PC-3 (cell line): ENCODE measurements at regions not wholly inside any gene's neighbourhood (a gene's known extent, or its start where the extent isn't known, plus 50 kb on each side); places are given as distances from the start of the nearest gene placed in this dataset.

Experiments
- ATAC-seq: fragments of 200-7000 bp; cut with Tn5 transposase; 2 replicates; pipeline ENCODE4 v1.9.1; 2020; ENCODE audit warnings: mild to moderate bottlenecking, moderate library complexity
- BruUV-seq: library from RNA; stranded (reverse); fragments of 400-500 nt; replicated peaks from 2 replicates; lab custom pipeline; 2021; lab: Mats Ljungman, UMichigan
- CTCF ChIA-PET: fragments of 300-600 bp; sonication (Branson Sonifier 250); formaldehyde crosslinking; loops from one replicate; lab custom pipeline; 2022; ENCODE audit warnings: antibody characterized with exemption; lab: Charles Lee
- POLR2A ChIA-PET: fragments of 300-600 bp; sonication (Branson Sonifier 250); formaldehyde crosslinking; loops from one replicate; lab custom pipeline; 2022; ENCODE audit warnings: antibody characterized with exemption; ENCODE audit not compliant: unreplicated experiment; lab: Charles Lee
- DNase-seq: peaks from one replicate; pipeline ENCODE4 v3.0.0-alpha.2; 2015
- H2AFZ ChIP-seq: fragments of 300-600 bp; sonication (generic); 2 replicates; pipeline ENCODE4 v1.6.0; 2016; ENCODE audit warnings: antibody characterized with exemption, low read length
- H3F3A ChIP-seq: fragments of 300-600 bp; sonication (generic); one replicate; pipeline ENCODE4 v1.6.0; 2017; ENCODE audit warnings: antibody characterized with exemption, low read length, control low read depth, mild to moderate bottlenecking; ENCODE audit not compliant: unreplicated experiment
- H3K27ac ChIP-seq: fragments of 300-600 bp; sonication (generic); 2 replicates; pipeline ENCODE4 v1.5.1; 2016; ENCODE audit warnings: mild to moderate bottlenecking, low read length
- H3K27me3 ChIP-seq: fragments of 300-600 bp; sonication (generic); 2 replicates; pipeline ENCODE4 v1.6.1; 2016; ENCODE audit warnings: low read length, mixed read lengths
- H3K36me3 ChIP-seq: fragments of 300-600 bp; sonication (generic); 2 replicates; pipeline ENCODE4 v1.6.1; 2016; ENCODE audit warnings: low read depth, mixed run types, low read length, mixed read lengths
- H3K4me1 ChIP-seq: fragments of 300-600 bp; sonication (generic); 2 replicates; pipeline ENCODE4 v1.5.1; 2016; ENCODE audit warnings: low read length; ENCODE audit not compliant: insufficient read depth
- H3K4me2 ChIP-seq: fragments of 300-600 bp; sonication (generic); 2 replicates; pipeline ENCODE4 v1.6.0; 2016; ENCODE audit warnings: low read length
- H3K4me3 ChIP-seq: fragments of 300-600 bp; sonication (generic); 2 replicates; pipeline ENCODE4 v1.5.1; 2016; ENCODE audit warnings: mild to moderate bottlenecking, low read length, mixed read lengths
- H3K79me2 ChIP-seq: fragments of 300-600 bp; sonication (generic); 2 replicates; pipeline ENCODE4 v1.6.1; 2017; ENCODE audit warnings: low read length, mixed read lengths
- H3K9ac ChIP-seq: fragments of 300-600 bp; sonication (generic); 2 replicates; pipeline ENCODE4 v1.6.0; 2016; ENCODE audit warnings: mild to moderate bottlenecking, low read length
- H3K9me2 ChIP-seq: fragments of 300-600 bp; sonication (generic); replicated peaks from 2 replicates; pipeline ENCODE4 v1.6.1; 2016; ENCODE audit warnings: mixed run types, low read length, mixed read lengths
- H3K9me3 ChIP-seq: fragments of 300-600 bp; sonication (generic); 2 replicates; pipeline ENCODE4 v1.6.1; 2016; ENCODE audit warnings: low read length, mixed read lengths
- H4K20me1 ChIP-seq: fragments of 300-600 bp; sonication (generic); 2 replicates; pipeline ENCODE4 v1.6.1; 2016; ENCODE audit warnings: low read length, mixed read lengths
- CTCF ChIP-seq: fragments of 300-600 bp; sonication (generic); conservative IDR thresholded peaks from 2 replicates; pipeline ENCODE4 v1.5.1; 2017; ENCODE audit warnings: antibody characterized with exemption, low read depth, mild to moderate bottlenecking, low read length
- EZH2 ChIP-seq: fragments of 300-600 bp; sonication (generic); IDR thresholded peaks from one replicate; pipeline ENCODE4 v1.6.1; 2017; ENCODE audit warnings: antibody characterized with exemption, mild to moderate bottlenecking, low read length; ENCODE audit not compliant: unreplicated experiment
- EZH2phosphoT487 ChIP-seq: fragments of 300-600 bp; sonication (generic); IDR thresholded peaks from 2 replicates; pipeline ENCODE4 v1.6.1; 2018; ENCODE audit warnings: mild to moderate bottlenecking, antibody characterized with exemption, low read length, borderline replicate concordance
- intact Hi-C: fragments of 100-400 bp; cut with micrococcal nuclease; formaldehyde crosslinking; loops from 2 replicates; pipeline ENCODE4 v1.9.0; 2023

- H3K4me1 ChIP-seq = no peaks in the 10 kb centered on the region
- H3K79me2 ChIP-seq = no peaks in the 10 kb centered on the region
- peak; percentile 4 for DNase-seq
- no peaks in the 10 kb centered on the region for H3K36me3 ChIP-seq
- H3K4me3 ChIP-seq = no peak overlapping the region
- intact Hi-C loops = no loop called here
- H3K4me2 ChIP-seq = no peak overlapping the region
- no peaks in the 10 kb centered on the region for H3F3A ChIP-seq
- no peaks in the 10 kb centered on the region for H3K9me2 ChIP-seq
- BruUV-seq = no TSS peak
- no peak for ATAC-seq
- CTCF ChIA-PET = interaction anchor here (0.5 kb wide), 1 partner anchor 913 kb away, joined by 3 read pairs; no protein-coding TSS in a partner anchor
- no peaks in the 10 kb centered on the region for H3K27me3 ChIP-seq
- H3K9ac ChIP-seq = no peak overlapping the region
- H2AFZ ChIP-seq = peak overlapping the region; percentile 49; the same call in 1 of the 2 replicates
- TF ChIP-seq CTCF (no peak), EZH2phosphoT487 (no peak), EZH2 (no peak)
- POLR2A ChIA-PET = no interaction called here
- no peak overlapping the region for H3K27ac ChIP-seq
- no peaks in the 10 kb centered on the region for H4K20me1 ChIP-seq
- no peaks in the 10 kb centered on the region for H3K9me3 ChIP-seq
Observed at GRCh38 chr7:138407792-138408191, 52.3 kb upstream of the TRIM24 start.
